ENCODE measurements at regions not wholly inside any gene's neighbourhood (a gene's known extent, or its start where the extent isn't known, plus 50 kb on each side); places are given as distances from the start of the nearest gene placed in this dataset.
A peak's percentile ranks its signal among the peaks of the same experiment; 100 is the strongest.
"Not testable (repeated sequence)": the region's sequence is repeated elsewhere in the genome, so short reads cannot be mapped to it uniquely, and the experiment has no call there.

- DNase-seq = no peak
Observed at GRCh38 chr2:182646763-182647498, 69.1 kb upstream of the DNAJC10 start.

- DNase-seq = no peak
Observed at GRCh38 chr2:182647499-182647787, 68.6 kb upstream of the DNAJC10 start.

- peak; percentile 39 for DNase-seq
Observed at GRCh38 chr2:182649316-182649715, 66.7 kb upstream of the DNAJC10 start.

- DNase-seq = peak; percentile 75
Observed at GRCh38 chr2:182650704-182651103, 65.4 kb upstream of the DNAJC10 start.

GRCh38 chr2:182652326-182652725, 63.7 kb upstream of the DNAJC10 start:
- no peak for DNase-seq

GRCh38 chr2:182655750-182656149, 60.3 kb upstream of the DNAJC10 start:
- DNase-seq = no peak

- DNase-seq = no peak
Observed at GRCh38 chr2:182664212-182664611, 51.8 kb upstream of the DNAJC10 start.

- not testable (repeated sequence) for DNase-seq
Observed at GRCh38 chr2:182665500-182665899, 50.6 kb upstream of the DNAJC10 start.
